ENCODE measurements at regions not wholly inside any gene's neighbourhood (a gene's known extent, or its start where the extent isn't known, plus 50 kb on each side); places are given as distances from the start of the nearest gene placed in this dataset.

DNA sequence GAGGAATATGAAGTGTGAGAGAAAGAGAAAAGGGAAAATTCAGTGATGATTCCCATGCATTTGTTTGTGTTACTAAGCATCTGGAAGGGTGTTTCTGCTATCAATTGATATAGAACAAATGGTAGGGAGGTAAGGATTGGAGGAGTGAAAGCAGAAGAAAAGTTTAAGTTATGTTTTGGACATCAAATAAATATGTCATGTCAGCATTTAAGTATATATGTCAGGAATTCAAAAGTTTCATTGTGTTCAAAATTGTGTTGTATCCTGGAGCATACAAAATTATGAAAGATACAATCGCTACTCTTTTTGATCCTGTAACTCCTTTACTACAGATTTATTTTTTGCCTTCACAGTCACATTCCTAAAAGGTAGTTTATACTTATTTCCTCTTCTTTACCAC is 885.8 kb downstream of the KCNA4 start:
- TF ChIP-seq EP300 (IDR thresholded peaks at IDR 0.05; ENCODE audit: borderline replicate concordance in 1 of 2, low read depth in 1 of 2, low read length in 1 of 2) (no peak), FOXJ3 (CRISPR knock-in tag; IDR thresholded peaks at IDR 0.05) (no peak), FOSL2 (IDR thresholded peaks at IDR 0.05; ENCODE audit: borderline replicate concordance, low read depth) (no peak), NFIC (IDR thresholded peaks at IDR 0.05; ENCODE audit: borderline replicate concordance) (no peak)
- TF ChIP-seq, protein P1, sequence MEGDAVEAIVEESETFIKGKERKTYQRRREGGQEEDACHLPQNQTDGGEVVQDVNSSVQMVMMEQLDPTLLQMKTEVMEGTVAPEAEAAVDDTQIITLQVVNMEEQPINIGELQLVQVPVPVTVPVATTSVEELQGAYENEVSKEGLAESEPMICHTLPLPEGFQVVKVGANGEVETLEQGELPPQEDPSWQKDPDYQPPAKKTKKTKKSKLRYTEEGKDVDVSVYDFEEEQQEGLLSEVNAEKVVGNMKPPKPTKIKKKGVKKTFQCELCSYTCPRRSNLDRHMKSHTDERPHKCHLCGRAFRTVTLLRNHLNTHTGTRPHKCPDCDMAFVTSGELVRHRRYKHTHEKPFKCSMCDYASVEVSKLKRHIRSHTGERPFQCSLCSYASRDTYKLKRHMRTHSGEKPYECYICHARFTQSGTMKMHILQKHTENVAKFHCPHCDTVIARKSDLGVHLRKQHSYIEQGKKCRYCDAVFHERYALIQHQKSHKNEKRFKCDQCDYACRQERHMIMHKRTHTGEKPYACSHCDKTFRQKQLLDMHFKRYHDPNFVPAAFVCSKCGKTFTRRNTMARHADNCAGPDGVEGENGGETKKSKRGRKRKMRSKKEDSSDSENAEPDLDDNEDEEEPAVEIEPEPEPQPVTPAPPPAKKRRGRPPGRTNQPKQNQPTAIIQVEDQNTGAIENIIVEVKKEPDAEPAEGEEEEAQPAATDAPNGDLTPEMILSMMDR (IDR thresholded peaks at IDR 0.05): no peak
